AG04450 (cell line): ENCODE measurements at regions not wholly inside any gene's neighbourhood (a gene's known extent, or its start where the extent isn't known, plus 50 kb on each side); places are given as distances from the start of the nearest gene placed in this dataset.

ENCODE experiments used
- CTCF ChIA-PET: fragments of 300-600, 350-600 bp; formaldehyde crosslinking; extraction: SDS; loops from one replicate; lab custom pipeline; 2022; ENCODE audit warnings: antibody characterized with exemption, inconsistent platforms; lab: Charles Lee
- POLR2A ChIA-PET: fragments of 350-600 bp; formaldehyde crosslinking; extraction: SDS; loops from one replicate; lab custom pipeline; 2021; ENCODE audit warnings: antibody characterized with exemption, inconsistent platforms; lab: Yijun Ruan, JAX
- DNase-seq: peaks from one replicate; pipeline ENCODE4 v3.0.0-alpha.2; 2011; ENCODE audit warnings: low read depth, low spot score
- H3K27ac ChIP-seq: one replicate; pipeline ENCODE4 v1.5.1; 2012; ENCODE audit warnings: low read depth, low read length, control low read depth
- H3K27me3 ChIP-seq: one replicate; pipeline ENCODE4 v1.6.0; 2012; ENCODE audit warnings: low read length; ENCODE audit not compliant: control insufficient read depth, insufficient read depth
- H3K4me3 ChIP-seq: 2 replicates; pipeline ENCODE4 v1.5.1; 2011; ENCODE audit warnings: mild to moderate bottlenecking, low read depth, low read length, control low read depth
- H3K9me3 ChIP-seq: 2 replicates; pipeline ENCODE4 v1.5.1; 2012; ENCODE audit warnings: low read length; ENCODE audit not compliant: control insufficient read depth, insufficient read depth
- TF ChIP-seq, protein P1 (sequence below): IDR thresholded peaks from 2 replicates; pipeline ENCODE4 v1.5.1; 2011; ENCODE audit warnings: low read depth, low read length, control low read depth, inconsistent platforms

DNA sequence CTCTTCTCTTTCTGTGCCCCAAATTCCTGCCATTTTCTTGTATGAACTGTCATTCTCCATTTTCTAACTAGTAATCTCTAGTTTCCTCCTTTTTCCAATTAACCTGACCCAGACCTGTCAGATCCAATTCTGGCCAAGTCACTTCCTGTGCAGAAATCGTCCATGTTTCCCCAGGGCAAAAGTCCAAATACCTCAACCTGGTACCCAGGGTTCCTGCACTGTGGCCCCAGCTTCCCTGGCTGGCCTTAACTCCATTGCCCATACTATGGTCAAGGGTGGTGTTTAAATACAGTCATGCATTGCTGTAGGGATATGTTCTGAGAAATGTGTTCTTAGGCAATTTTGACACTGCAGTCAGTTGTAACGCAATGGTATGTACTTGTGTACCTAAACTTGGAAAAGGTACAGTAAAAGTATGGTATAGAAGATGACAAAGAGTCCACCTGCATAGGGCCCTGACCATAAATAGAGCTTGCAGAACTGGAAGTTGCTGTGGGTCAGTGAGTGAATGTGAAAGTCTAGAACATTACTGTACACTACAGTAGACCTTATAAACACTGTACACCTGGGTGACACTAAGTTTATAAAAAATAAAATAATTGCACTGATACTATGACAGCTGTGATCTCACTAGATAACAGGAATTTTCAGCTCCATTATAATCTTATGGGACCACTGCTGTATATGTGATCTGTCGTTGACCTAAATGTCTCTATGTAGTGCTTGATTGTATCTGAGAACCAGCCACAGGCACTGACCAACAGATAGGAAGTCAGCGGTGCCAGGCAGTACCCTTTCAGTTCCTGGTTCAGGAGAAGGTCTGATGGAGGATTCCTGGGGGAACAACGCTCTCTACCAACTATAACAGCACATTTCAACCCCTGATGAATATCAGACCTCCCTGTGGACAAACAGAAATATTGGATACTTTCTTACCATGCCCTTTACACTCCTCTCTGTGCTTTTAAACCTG is 336.1 kb upstream of the PROK2 start:
- no peak overlapping the region for H3K4me3 ChIP-seq
- no peaks in the 10 kb centered on the region for H3K27me3 ChIP-seq
- ChIA-PET POLR2A (no interaction called here), CTCF (interaction anchor here (0.6 kb wide), 1 partner anchor 210 kb away, joined by 3 read pairs; no protein-coding TSS in a partner anchor)
- H3K9me3 ChIP-seq, result no peaks in the 10 kb centered on the region
- DNase-seq, result no peak
- H3K27ac ChIP-seq, result no peak overlapping the region
- TF ChIP-seq, protein P1, sequence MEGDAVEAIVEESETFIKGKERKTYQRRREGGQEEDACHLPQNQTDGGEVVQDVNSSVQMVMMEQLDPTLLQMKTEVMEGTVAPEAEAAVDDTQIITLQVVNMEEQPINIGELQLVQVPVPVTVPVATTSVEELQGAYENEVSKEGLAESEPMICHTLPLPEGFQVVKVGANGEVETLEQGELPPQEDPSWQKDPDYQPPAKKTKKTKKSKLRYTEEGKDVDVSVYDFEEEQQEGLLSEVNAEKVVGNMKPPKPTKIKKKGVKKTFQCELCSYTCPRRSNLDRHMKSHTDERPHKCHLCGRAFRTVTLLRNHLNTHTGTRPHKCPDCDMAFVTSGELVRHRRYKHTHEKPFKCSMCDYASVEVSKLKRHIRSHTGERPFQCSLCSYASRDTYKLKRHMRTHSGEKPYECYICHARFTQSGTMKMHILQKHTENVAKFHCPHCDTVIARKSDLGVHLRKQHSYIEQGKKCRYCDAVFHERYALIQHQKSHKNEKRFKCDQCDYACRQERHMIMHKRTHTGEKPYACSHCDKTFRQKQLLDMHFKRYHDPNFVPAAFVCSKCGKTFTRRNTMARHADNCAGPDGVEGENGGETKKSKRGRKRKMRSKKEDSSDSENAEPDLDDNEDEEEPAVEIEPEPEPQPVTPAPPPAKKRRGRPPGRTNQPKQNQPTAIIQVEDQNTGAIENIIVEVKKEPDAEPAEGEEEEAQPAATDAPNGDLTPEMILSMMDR, result no peak

DNA sequence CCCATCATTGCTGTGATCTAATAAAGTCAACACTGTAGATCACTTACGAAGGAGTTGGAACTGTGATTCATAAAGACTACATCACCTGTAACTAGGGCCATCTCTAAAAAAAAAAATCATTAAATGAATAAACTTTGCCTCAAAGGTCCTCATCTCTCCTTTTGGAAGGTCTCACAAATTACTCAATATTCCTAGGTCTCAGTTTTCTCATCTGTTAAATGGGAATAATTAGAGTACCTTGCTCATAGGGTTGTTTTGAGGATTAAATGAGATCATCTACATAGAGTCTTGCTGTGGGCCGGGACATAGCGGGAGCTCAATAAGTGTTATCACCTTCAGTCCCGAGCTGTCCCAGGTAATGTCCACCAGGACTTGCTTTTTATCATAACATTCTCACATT is 335.1 kb upstream of the PROK2 start:
- Histone ChIP-seq H3K4me3 (no peak overlapping the region), H3K9me3 (no peaks in the 10 kb centered on the region), H3K27ac (no peak overlapping the region), H3K27me3 (no peaks in the 10 kb centered on the region)
- ChIA-PET POLR2A (no interaction called here), CTCF (no interaction called here)
- DNase-seq, result no peak
- TF ChIP-seq, protein P1, result no peak

DNA sequence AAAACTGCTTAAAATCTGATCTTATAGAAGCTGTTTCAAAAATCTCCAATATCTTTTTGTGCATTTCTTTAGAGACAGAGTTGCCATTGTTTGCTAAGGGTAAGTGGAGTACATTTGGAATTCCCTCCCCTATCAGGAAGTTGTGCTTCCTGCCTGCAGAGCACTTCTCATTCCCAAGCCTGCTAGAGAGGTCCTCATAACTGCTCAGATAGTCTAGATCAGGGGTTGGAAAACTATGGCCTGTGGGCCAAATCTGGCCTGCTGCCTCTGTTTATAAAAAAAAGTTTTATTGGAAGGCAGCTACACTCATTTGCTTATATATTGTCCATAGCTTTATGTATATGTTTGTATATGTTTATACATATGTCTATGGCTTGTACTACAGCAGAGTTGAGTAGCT is 333.7 kb upstream of the PROK2 start:
- DNase-seq, result no peak
- Histone ChIP-seq H3K9me3 (no peaks in the 10 kb centered on the region), H3K27me3 (peaks cover 1% of the 10 kb centered on the region), H3K4me3 (no peak overlapping the region), H3K27ac (no peak overlapping the region)
- ChIA-PET POLR2A (no interaction called here), CTCF (no interaction called here)
- TF ChIP-seq, protein P1, result no peak

DNA sequence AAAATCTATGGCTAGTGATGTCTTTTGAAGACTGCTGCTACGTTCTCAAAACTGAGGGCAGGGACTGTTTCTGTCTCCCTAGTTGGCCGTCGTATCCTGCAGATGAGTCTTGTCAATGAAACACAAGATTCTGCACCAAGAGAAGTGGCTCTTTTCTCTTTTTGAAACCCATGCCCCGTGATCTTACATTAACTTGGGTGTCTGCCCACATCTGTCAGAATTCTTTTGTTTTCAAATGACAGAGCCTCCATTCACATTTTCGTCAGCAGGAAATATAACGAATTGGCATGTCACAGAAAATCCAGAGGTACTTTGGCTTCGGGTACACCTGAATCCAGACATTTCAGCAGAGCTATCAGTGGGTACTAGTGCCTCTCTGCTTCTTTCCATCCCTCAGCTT is 331.3 kb upstream of the PROK2 start:
- TF ChIP-seq, protein P1, result no peak
- Histone ChIP-seq H3K9me3 (no peaks in the 10 kb centered on the region), H3K27me3 (peaks cover 6% of the 10 kb centered on the region), H3K4me3 (no peak overlapping the region), H3K27ac (no peak overlapping the region)
- CTCF ChIA-PET, result interaction anchor here (1.0 kb wide), 1 partner anchor 386 kb away, joined by 3 read pairs; no protein-coding TSS in a partner anchor
- no peak for DNase-seq
- POLR2A ChIA-PET, result no interaction called here

DNA sequence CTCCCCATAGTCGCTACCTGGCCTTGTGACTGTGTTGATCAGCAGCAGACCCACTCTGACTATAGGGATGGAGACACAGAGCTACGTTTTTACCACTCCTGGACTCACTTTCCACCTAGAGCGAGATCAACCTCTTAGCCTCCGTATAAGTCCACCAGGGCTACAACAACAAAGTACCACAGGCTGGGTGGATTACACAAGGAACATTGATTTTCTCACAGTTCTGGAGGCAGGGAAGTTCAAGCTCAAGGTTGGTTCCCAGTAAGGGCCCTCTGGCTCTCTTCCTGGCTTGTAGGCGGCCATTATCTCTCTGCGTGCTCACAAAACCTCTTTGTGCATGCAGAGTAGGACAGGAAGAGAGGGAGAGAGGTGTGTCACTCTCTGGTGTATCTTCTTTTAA is 330.4 kb upstream of the PROK2 start:
- TF ChIP-seq, protein P1, result no peak
- DNase-seq, result no peak
- Histone ChIP-seq H3K4me3 (no peak overlapping the region), H3K27me3 (peaks cover 10% of the 10 kb centered on the region), H3K9me3 (no peaks in the 10 kb centered on the region), H3K27ac (no peak overlapping the region)
- ChIA-PET POLR2A (no interaction called here), CTCF (interaction anchor here (1.0 kb wide), 1 partner anchor 385 kb away, joined by 3 read pairs; no protein-coding TSS in a partner anchor)
